MCF 10A (cell line): ENCODE measurements at regions not wholly inside any gene's neighbourhood (a gene's known extent, or its start where the extent isn't known, plus 50 kb on each side); places are given as distances from the start of the nearest gene placed in this dataset.
"Not testable (repeated sequence)": the region's sequence is repeated elsewhere in the genome, so short reads cannot be mapped to it uniquely, and the experiment has no call there.

Experiments
- BruUV-seq: library from RNA; stranded (reverse); fragments of 400-500 nt; replicated peaks from 2 replicates; lab custom pipeline; 2021; lab: Mats Ljungman, UMichigan
- CTCF ChIA-PET: fragments of 300-600 bp; sonication (Branson Sonifier 250); formaldehyde crosslinking; extraction: SDS; loops from one replicate; lab custom pipeline; 2021; ENCODE audit warnings: antibody characterized with exemption, inconsistent platforms; lab: Yijun Ruan, JAX
- POLR2A ChIA-PET: fragments of 300-600, 350-650 bp; sonication (Branson Sonifier 250); formaldehyde crosslinking; extraction: SDS; loops from one replicate; lab custom pipeline; 2020; ENCODE audit warnings: antibody characterized with exemption, inconsistent platforms; lab: Yijun Ruan, JAX
- DNase-seq: peaks from one replicate; pipeline ENCODE4 v3.0.0-alpha.2; 2018; ENCODE audit not compliant: unreplicated experiment
- H3K27ac Mint-ChIP-seq: one replicate; pipeline ENCODE4 v1.8.0; 2022; ENCODE audit warnings: mild to moderate bottlenecking, low read depth, mixed read lengths; ENCODE audit not compliant: unreplicated experiment
- H3K27me3 Mint-ChIP-seq: one replicate; pipeline ENCODE4 v1.8.0; 2022; ENCODE audit warnings: mixed read lengths; ENCODE audit not compliant: insufficient read depth, unreplicated experiment
- H3K36me3 Mint-ChIP-seq: one replicate; pipeline ENCODE4 v1.8.0; 2022; ENCODE audit warnings: mild to moderate bottlenecking, moderate library complexity, mixed read lengths; ENCODE audit not compliant: insufficient read depth, unreplicated experiment
- H3K4me1 Mint-ChIP-seq: one replicate; pipeline ENCODE4 v1.8.0; 2022; ENCODE audit warnings: mixed read lengths; ENCODE audit not compliant: insufficient read depth, unreplicated experiment
- H3K4me3 Mint-ChIP-seq: one replicate; pipeline ENCODE4 v1.8.0; 2022; ENCODE audit warnings: mild to moderate bottlenecking, moderate library complexity, mixed read lengths; ENCODE audit not compliant: unreplicated experiment
- H3K9me3 Mint-ChIP-seq: one replicate; pipeline ENCODE4 v1.8.0; 2022; ENCODE audit warnings: mixed read lengths; ENCODE audit not compliant: unreplicated experiment
- CTCF ChIP-seq: fragments of 200-600 bp; IDR thresholded peaks from one replicate; pipeline ENCODE4 v1.8.0; 2022; ENCODE audit warnings: antibody characterized with exemption, mild to moderate bottlenecking; ENCODE audit not compliant: unreplicated experiment
- intact Hi-C: fragments of 100-400 bp; cut with micrococcal nuclease; formaldehyde crosslinking; loops from 2 replicates; pipeline ENCODE4 v1.14.1; 2022

GRCh38 chr1:102151242-102151641 is 154.5 kb upstream of the OLFM3 start:
- no TSS peak for BruUV-seq
- CTCF ChIA-PET, result no interaction called here
- Mint-ChIP-seq H3K27me3 (peaks cover 43% of the 10 kb centered on the region), H3K36me3 (no peaks in the 10 kb centered on the region), H3K4me3 (no peak overlapping the region), H3K9me3 (no peaks in the 10 kb centered on the region), H3K27ac (no peak overlapping the region), H3K4me1 (no peaks in the 10 kb centered on the region)
- DNase-seq, result no peak
- intact Hi-C loops, result no loop called here
- TF ChIP-seq CTCF, result no peak
- POLR2A ChIA-PET, result no interaction called here

- ChIA-PET POLR2A (no interaction called here), CTCF (no interaction called here)
- DNase-seq, result no peak
- no TSS peak for BruUV-seq
- H3K36me3 Mint-ChIP-seq, result no peaks in the 10 kb centered on the region
- H3K4me1 Mint-ChIP-seq, result no peaks in the 10 kb centered on the region
- no peaks in the 10 kb centered on the region for H3K27me3 Mint-ChIP-seq
- H3K27ac Mint-ChIP-seq, result no peak overlapping the region
- intact Hi-C loops, result no loop called here
- H3K9me3 Mint-ChIP-seq, result no peaks in the 10 kb centered on the region
- TF ChIP-seq CTCF, result no peak
- H3K4me3 Mint-ChIP-seq, result no peak overlapping the region
These were observed 124.2 kb upstream of the OLFM3 start for GRCh38 chr1:102120910-102121309.

- POLR2A ChIA-PET, result no interaction called here
- Mint-ChIP-seq H3K27ac (no peak overlapping the region), H3K4me1 (no peaks in the 10 kb centered on the region), H3K27me3 (no peaks in the 10 kb centered on the region), H3K9me3 (no peaks in the 10 kb centered on the region), H3K4me3 (no peak overlapping the region), H3K36me3 (no peaks in the 10 kb centered on the region)
- CTCF ChIA-PET, result no interaction called here
- intact Hi-C loops, result no loop called here
- no TSS peak for BruUV-seq
- DNase-seq, result no peak
- no peak for TF ChIP-seq CTCF
These were observed 121.4 kb upstream of the OLFM3 start for GRCh38 chr1:102118150-102118549.

GRCh38 chr1:102110586-102110985 is 113.9 kb upstream of the OLFM3 start:
- ChIA-PET POLR2A (no interaction called here), CTCF (no interaction called here)
- no peak for TF ChIP-seq CTCF
- DNase-seq, result no peak
- H3K4me3 Mint-ChIP-seq, result no peak overlapping the region
- H3K9me3 Mint-ChIP-seq, result no peaks in the 10 kb centered on the region
- intact Hi-C loops, result no loop called here
- BruUV-seq, result no TSS peak
- no peak overlapping the region for H3K27ac Mint-ChIP-seq
- H3K4me1 Mint-ChIP-seq, result no peaks in the 10 kb centered on the region
- H3K36me3 Mint-ChIP-seq, result no peaks in the 10 kb centered on the region
- no peaks in the 10 kb centered on the region for H3K27me3 Mint-ChIP-seq

- POLR2A ChIA-PET, BruUV-seq, DNase-seq, H3K27ac Mint-ChIP-seq, intact Hi-C loops, H3K27me3 Mint-ChIP-seq, H3K36me3 Mint-ChIP-seq, H3K4me3 Mint-ChIP-seq, H3K4me1 Mint-ChIP-seq, H3K9me3 Mint-ChIP-seq, CTCF ChIA-PET: not testable (repeated sequence)
These were observed 112.8 kb upstream of the OLFM3 start for GRCh38 chr1:102109493-102109892.
